GM18520 (cell line): ENCODE measurements at regions not wholly inside any gene's neighbourhood (a gene's known extent, or its start where the extent isn't known, plus 50 kb on each side); places are given as distances from the start of the nearest gene placed in this dataset.
"Not testable (repeated sequence)": the region's sequence is repeated elsewhere in the genome, so short reads cannot be mapped to it uniquely, and the experiment has no call there.

ENCODE experiments used
- ATAC-seq: cut with Tn5 transposase; IDR thresholded peaks from one replicate; pipeline ENCODE4 v1.9.1; 2021; ENCODE audit not compliant: unreplicated experiment

GRCh38 chr2:182634386-182634785, 81.7 kb upstream of the DNAJC10 start:
- no peak for ATAC-seq

DNA sequence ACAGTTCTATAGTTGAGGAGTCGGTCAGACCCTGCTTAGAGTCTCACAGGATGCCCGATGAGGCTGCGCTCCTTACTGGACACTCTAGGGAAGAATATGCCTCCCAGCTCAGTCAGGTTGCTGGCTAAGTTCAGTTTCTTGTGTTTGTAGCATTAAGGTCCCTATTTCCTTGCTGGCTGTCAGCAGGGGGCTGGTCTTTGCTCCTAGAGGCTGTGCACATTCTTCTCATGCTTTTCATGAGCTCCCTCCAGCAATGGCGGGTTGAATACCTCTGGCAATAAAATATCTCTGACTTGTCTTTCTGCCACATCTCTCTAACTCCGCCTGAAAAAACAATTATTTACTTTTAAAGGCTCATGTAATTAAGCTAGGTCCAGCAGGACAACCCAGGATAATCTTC, 79.4 kb upstream of the DNAJC10 start:
- ATAC-seq, result no peak

DNA sequence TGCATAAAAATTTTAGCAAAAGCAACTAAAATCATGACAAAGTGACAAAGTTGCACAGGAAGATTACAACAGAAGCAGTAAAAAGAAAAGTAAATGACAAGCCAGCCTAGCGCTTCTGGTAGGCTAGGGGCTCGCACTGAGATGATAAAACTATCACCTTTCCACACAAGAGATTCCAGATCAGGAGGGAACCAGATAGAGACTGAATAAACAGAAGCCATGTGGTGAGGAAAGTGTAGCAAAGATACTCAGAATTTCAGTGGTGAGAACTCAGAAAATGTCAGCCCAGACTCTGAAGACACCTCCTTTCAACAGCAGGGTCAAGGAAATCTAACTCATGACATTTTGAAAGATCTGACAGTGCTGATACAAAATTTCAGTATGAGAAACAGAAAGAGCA, 77.4 kb upstream of the DNAJC10 start:
- no peak for ATAC-seq

GRCh38 chr2:182639971-182640370, 76.1 kb upstream of the DNAJC10 start:
- no peak for ATAC-seq

DNA sequence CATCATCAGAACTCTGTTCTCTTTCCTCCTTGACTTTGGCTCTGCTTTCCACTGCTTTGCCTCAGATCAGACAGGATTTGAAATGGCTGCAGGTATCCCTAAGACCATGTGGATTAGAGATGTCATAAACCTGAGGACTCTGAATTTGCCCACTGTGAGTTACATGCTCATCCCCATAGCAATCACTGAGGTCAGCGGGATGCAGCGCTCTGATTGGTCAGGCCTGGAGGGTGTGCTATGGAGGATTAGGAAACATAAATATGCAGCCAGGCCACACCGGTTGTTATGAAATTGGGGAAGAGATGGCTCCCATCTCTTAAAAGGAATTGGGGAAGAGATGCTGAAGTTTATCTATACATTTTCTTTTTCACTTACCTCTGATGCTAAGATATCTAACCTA, 73.7 kb upstream of the DNAJC10 start:
- ATAC-seq, result peak; percentile 99

- ATAC-seq, result no peak
Measured at GRCh38 chr2:182646763-182647498, 69.1 kb upstream of the DNAJC10 start.

- no peak for ATAC-seq
Measured at GRCh38 chr2:182647499-182647787, 68.6 kb upstream of the DNAJC10 start.

- ATAC-seq, result no peak
Measured at GRCh38 chr2:182649316-182649715, 66.7 kb upstream of the DNAJC10 start.

DNA sequence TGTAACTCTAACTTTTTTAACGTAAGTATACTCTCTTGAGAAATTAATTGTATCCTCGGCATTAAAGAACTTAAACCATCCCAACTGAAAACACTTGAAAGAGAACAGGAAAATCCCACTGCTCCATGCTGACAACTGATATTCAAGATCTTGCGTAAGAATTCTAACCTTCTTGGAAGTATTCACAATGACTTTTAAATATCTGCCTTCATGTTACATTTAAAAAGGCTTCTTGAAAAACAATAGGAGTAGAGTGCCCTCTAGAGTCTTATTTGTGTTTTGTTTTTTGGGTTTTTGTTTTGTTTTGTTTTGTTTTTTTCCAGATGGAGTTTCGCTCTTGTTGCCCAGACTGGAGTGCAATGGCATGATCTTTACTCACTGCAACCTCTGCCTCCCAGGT, 65.4 kb upstream of the DNAJC10 start:
- ATAC-seq, result no peak

DNA sequence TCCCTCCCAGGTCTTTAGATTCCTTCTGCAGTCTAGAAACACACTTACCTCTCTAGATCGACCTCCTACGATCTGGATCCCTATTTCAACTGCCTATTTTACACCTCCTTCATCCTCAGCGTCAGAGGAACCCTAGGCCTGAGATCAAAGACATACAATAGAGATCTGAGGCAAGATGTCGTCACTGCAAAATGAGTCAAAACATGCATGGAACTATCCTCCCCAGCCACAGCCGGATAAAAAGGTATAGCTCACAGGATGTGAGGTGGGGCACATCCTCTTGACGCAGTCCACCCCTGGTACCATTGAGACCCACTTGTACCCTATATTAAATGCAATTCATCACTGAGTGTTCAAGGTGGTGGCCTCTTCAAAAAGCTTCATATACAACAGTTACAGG, 63.7 kb upstream of the DNAJC10 start:
- no peak for ATAC-seq

DNA sequence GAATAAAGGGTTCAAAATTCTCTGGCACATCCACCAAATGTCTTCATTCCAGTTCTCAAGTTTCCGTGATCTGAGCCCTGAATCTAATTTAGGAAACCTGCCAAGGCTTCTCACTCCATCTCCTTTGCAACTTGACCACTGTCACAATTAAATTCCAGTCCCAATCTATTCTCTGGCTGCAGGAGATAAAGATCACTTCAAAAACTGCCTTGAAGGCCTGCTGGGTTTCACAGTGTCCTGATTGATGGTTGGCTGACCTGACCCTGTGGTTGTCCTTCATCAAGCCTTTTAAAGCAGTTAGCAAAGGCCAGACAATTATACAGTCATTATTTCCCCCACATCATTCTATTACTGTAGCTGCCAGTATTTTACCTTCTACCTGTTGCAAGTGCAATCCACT, 60.3 kb upstream of the DNAJC10 start:
- no peak for ATAC-seq

DNA sequence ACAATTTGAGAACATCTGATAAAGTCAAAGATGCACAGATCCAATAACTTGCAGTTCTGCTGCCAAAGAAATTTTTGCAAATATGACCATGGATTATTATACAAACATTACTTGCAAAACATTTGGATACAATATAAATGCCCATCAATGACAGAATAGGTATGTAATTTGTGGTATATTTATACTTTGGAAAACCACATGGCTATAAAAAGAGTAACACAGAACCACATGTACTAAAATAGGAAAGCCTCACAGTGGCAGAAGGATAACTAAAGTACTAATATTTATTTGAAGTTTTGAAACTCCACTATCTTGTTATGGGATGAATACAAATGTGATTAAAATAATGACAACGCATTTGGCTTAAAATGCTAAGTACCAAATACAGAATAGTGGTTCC, 51.8 kb upstream of the DNAJC10 start:
- no peak for ATAC-seq

GRCh38 chr2:182665500-182665899, 50.6 kb upstream of the DNAJC10 start:
- not testable (repeated sequence) for ATAC-seq
